ENCODE measurements at regions not wholly inside any gene's neighbourhood (a gene's known extent, or its start where the extent isn't known, plus 50 kb on each side); places are given as distances from the start of the nearest gene placed in this dataset.

DNA sequence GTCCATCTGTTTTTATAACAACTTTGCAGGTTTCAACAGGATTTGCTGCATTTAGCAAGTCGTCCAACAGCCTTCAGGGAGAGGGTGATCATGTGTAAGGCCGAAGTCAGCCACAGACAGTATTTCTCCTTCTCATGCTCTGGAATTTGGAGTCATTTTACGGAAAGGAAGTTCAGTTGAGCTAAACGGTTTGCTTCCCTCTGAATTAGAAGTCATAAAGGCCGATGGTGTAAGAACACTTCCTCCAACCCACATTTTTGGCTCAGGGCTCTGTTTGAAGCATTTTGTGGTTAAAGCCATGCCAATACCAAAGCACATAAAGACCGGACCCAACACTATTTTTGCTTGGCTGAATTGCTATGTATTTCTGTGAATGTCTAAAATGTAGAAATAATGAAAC is 129.5 kb downstream of the TMEM182 start:
- Histone ChIP-seq H2AFZ (ENCODE audit: low read length) (no peak overlapping the region), H4K91ac (ENCODE audit: insufficient read length, low read depth, low read length) (no peak overlapping the region), H3K9me3 (ENCODE audit: control insufficient read depth, low read depth, low read length) (no peaks in the 10 kb centered on the region), H2BK120ac (ENCODE audit: low read depth, low read length, poor library complexity, severe bottlenecking) (no peak overlapping the region), H2BK15ac (ENCODE audit: low read depth, low read length) (no peak overlapping the region), H2BK12ac (ENCODE audit: insufficient read length, low read depth, low read length) (no peak overlapping the region), H4K5ac (ENCODE audit: insufficient read length, low read depth, low read length) (no peak overlapping the region), H3K14ac (ENCODE audit: insufficient read depth, low read length) (no peak overlapping the region), H3T11ph (ENCODE audit: low read length) (no peak overlapping the region), H3K79me2 (ENCODE audit: insufficient read depth, low read length) (no peaks in the 10 kb centered on the region), H3K27ac (ENCODE audit: insufficient read length, low read depth, low read length) (no peak overlapping the region), H3K23me2 (ENCODE audit: insufficient read length, low read depth, low read length, poor library complexity, severe bottlenecking) (no peaks in the 10 kb centered on the region), H3K4me2 (ENCODE audit: insufficient read depth, insufficient read length, low read length) (no peak overlapping the region), H2BK20ac (ENCODE audit: low read depth, low read length, poor library complexity, severe bottlenecking) (no peak overlapping the region), H3K27me3 (ENCODE audit: insufficient read depth, low read length) (no peaks in the 10 kb centered on the region), H4K8ac (replicated peaks; ENCODE audit: insufficient read length, low read depth, low read length) (no peak overlapping the region), H2AK5ac (ENCODE audit: insufficient read length, low read length) (no peak overlapping the region), H3K18ac (ENCODE audit: insufficient read length, low read depth, low read length) (no peak overlapping the region), H2BK5ac (ENCODE audit: insufficient read length, low read length) (no peak overlapping the region), H4K20me1 (ENCODE audit: control insufficient read depth, insufficient read depth, insufficient read length) (no peaks in the 10 kb centered on the region), H3K9ac (ENCODE audit: extremely low read depth, insufficient read length, low read length) (no peak overlapping the region), H3K4ac (ENCODE audit: low read depth, low read length) (no peak overlapping the region), H3K79me1 (ENCODE audit: insufficient read depth, low read depth, low read length, poor library complexity, severe bottlenecking) (no peaks in the 10 kb centered on the region), H3K56ac (ENCODE audit: insufficient read length, low read depth, low read length) (no peak overlapping the region), H3K23ac (ENCODE audit: insufficient read length, low read depth, low read length) (no peak overlapping the region), H3K4me1 (ENCODE audit: insufficient read depth, low read length) (no peaks in the 10 kb centered on the region)
- Mint-ChIP-seq H3K9me3 (no peaks in the 10 kb centered on the region), H3K27me3 (ENCODE audit: low read depth) (peaks cover 22% of the 10 kb centered on the region), H3K36me3 (ENCODE audit: insufficient read depth in 1 of 3, low read depth in 3 of 3) (peaks cover 0 to 4% (median 0%) of the 10 kb centered on the region in 3 experiments; a peak in 2 of 7 replicates), H3K4me3 (no peak overlapping the region), H3K4me1 (peaks cover 10 to 13% of the 10 kb centered on the region in 2 experiments), H3K27ac (no peak overlapping the region)
- no peak for DNase-seq
- no peak for TF ChIP-seq CTCF (conservative IDR thresholded peaks at IDR 0.05)
- no CpG with 5 or more reads among the region's 6 CpGs for WGBS (ENCODE audit: extremely low coverage, insufficient read length, low lambda C conversion rate)

Measured in H9 (cell line).